H9 (cell line): ENCODE measurements at regions not wholly inside any gene's neighbourhood (a gene's known extent, or its start where the extent isn't known, plus 50 kb on each side); places are given as distances from the start of the nearest gene placed in this dataset.

ENCODE experiments used
- DNase-seq: peaks from one replicate; pipeline ENCODE4 v3.0.0-alpha.2; 2017
- H2AFZ ChIP-seq: one replicate; pipeline ENCODE4 v1.6.1; 2013; ENCODE audit warnings: mild to moderate bottlenecking, low read length, control low read depth, moderate library complexity
- H2AK5ac ChIP-seq: 2 replicates; pipeline ENCODE4 v1.6.1; 2013; ENCODE audit warnings: low read length, control low read depth, mixed read lengths; ENCODE audit not compliant: insufficient read length
- H2BK120ac ChIP-seq: one replicate; pipeline ENCODE4 v1.6.1; 2013; ENCODE audit warnings: low read depth, mild to moderate bottlenecking, low read length, control low read depth, inconsistent platforms; ENCODE audit not compliant: poor library complexity, severe bottlenecking
- H2BK12ac ChIP-seq: 2 replicates; pipeline ENCODE4 v1.6.1; 2013; ENCODE audit warnings: low read length, control low read depth, mixed read lengths, low read depth; ENCODE audit not compliant: insufficient read length
- H2BK15ac ChIP-seq: 2 replicates; pipeline ENCODE4 v1.6.1; 2013; ENCODE audit warnings: low read depth, low read length, control low read depth
- H2BK20ac ChIP-seq: one replicate; pipeline ENCODE4 v1.6.1; 2013; ENCODE audit warnings: low read depth, mild to moderate bottlenecking, low read length, control low read depth, inconsistent platforms; ENCODE audit not compliant: poor library complexity, severe bottlenecking
- H2BK5ac ChIP-seq: 2 replicates; pipeline ENCODE4 v1.6.1; 2013; ENCODE audit warnings: low read length, control low read depth, mixed read lengths; ENCODE audit not compliant: insufficient read length
- H3K14ac ChIP-seq: 2 replicates; pipeline ENCODE4 v1.6.1; 2013; ENCODE audit warnings: low read length, control low read depth; ENCODE audit not compliant: insufficient read depth
- H3K18ac ChIP-seq: 2 replicates; pipeline ENCODE4 v1.6.1; 2013; ENCODE audit warnings: low read depth, mild to moderate bottlenecking, mixed read lengths, low read length, control low read depth; ENCODE audit not compliant: insufficient read length
- H3K23ac ChIP-seq: 2 replicates; pipeline ENCODE4 v1.6.1; 2013; ENCODE audit warnings: low read length, control low read depth, mixed read lengths, low read depth; ENCODE audit not compliant: insufficient read length
- H3K23me2 ChIP-seq: 2 replicates; pipeline ENCODE4 v1.6.1; 2013; ENCODE audit warnings: low read depth, mild to moderate bottlenecking, mixed read lengths, low read length, control low read depth; ENCODE audit not compliant: insufficient read length, poor library complexity, severe bottlenecking
- H3K27ac ChIP-seq: 2 replicates; pipeline ENCODE4 v1.5.1; 2013; ENCODE audit warnings: low read length, control low read depth, mixed read lengths, low read depth; ENCODE audit not compliant: insufficient read length
- H3K27me3 ChIP-seq: 2 replicates; pipeline ENCODE4 v1.6.1; 2013; ENCODE audit warnings: low read length, control low read depth, inconsistent platforms; ENCODE audit not compliant: insufficient read depth
- H3K4ac ChIP-seq: 2 replicates; pipeline ENCODE4 v1.6.1; 2013; ENCODE audit warnings: low read depth, mild to moderate bottlenecking, control low read depth, inconsistent platforms, low read length, moderate library complexity
- H3K4me1 ChIP-seq: 2 replicates; pipeline ENCODE4 v1.6.1; 2013; ENCODE audit warnings: low read length, control low read depth, inconsistent platforms; ENCODE audit not compliant: insufficient read depth
- H3K4me2 ChIP-seq: 2 replicates; pipeline ENCODE4 v1.6.1; 2013; ENCODE audit warnings: low read length, control low read depth, mixed read lengths; ENCODE audit not compliant: insufficient read length, insufficient read depth
- H3K56ac ChIP-seq: 2 replicates; pipeline ENCODE4 v1.6.1; 2013; ENCODE audit warnings: low read depth, mild to moderate bottlenecking, mixed read lengths, low read length, control low read depth; ENCODE audit not compliant: insufficient read length
- H3K79me1 ChIP-seq: 2 replicates; pipeline ENCODE4 v1.6.1; 2013; ENCODE audit warnings: low read depth, mild to moderate bottlenecking, moderate library complexity, low read length, control low read depth, inconsistent platforms; ENCODE audit not compliant: insufficient read depth, poor library complexity, severe bottlenecking
- H3K79me2 ChIP-seq: 2 replicates; pipeline ENCODE4 v1.6.1; 2013; ENCODE audit warnings: low read length, control low read depth, inconsistent platforms; ENCODE audit not compliant: insufficient read depth
- H3K9ac ChIP-seq: 2 replicates; pipeline ENCODE4 v1.6.1; 2013; ENCODE audit warnings: low read length, control low read depth, mixed read lengths; ENCODE audit not compliant: insufficient read length; ENCODE audit errors: extremely low read depth
- H3K9me3 ChIP-seq: one replicate; pipeline ENCODE4 v1.6.1; 2013; ENCODE audit warnings: low read depth, low read length, inconsistent platforms; ENCODE audit not compliant: control insufficient read depth
- H3T11ph ChIP-seq: one replicate; pipeline ENCODE4 v1.6.1; 2013; ENCODE audit warnings: mild to moderate bottlenecking, low read length, control low read depth, inconsistent platforms
- H4K20me1 ChIP-seq: one replicate; pipeline ENCODE4 v1.6.1; 2013; ENCODE audit not compliant: control insufficient read depth, insufficient read length, insufficient read depth
- H4K5ac ChIP-seq: 2 replicates; pipeline ENCODE4 v1.6.1; 2013; ENCODE audit warnings: low read depth, mild to moderate bottlenecking, mixed read lengths, low read length, control low read depth; ENCODE audit not compliant: insufficient read length
- H4K8ac ChIP-seq: replicated peaks from 2 replicates; pipeline ENCODE4 v1.6.1; 2013; ENCODE audit warnings: low read length, control low read depth, mixed read lengths, low read depth; ENCODE audit not compliant: insufficient read length
- H4K91ac ChIP-seq: 2 replicates; pipeline ENCODE4 v1.6.1; 2013; ENCODE audit warnings: low read depth, mild to moderate bottlenecking, moderate library complexity, mixed read lengths, low read length, control low read depth; ENCODE audit not compliant: insufficient read length
- H3K27ac Mint-ChIP-seq, 3 experiments: 2 replicates in 2 of 3; 3 replicates in 1 of 3; pipeline ENCODE4 v1.8.0; 2020 to 2021; ENCODE audit warnings: mixed read lengths in 3 of 3, mild to moderate bottlenecking in 1 of 3, moderate library complexity in 1 of 3
- H3K27me3 Mint-ChIP-seq: 2 replicates; pipeline ENCODE4 v1.8.0; 2021; ENCODE audit warnings: low read depth, mild to moderate bottlenecking, moderate library complexity, mixed read lengths
- H3K36me3 Mint-ChIP-seq, 3 experiments: 2 replicates in 2 of 3; 3 replicates in 1 of 3; pipeline ENCODE4 v1.8.0; 2020 to 2021; ENCODE audit warnings: low read depth in 3 of 3, mixed read lengths in 3 of 3; ENCODE audit not compliant: insufficient read depth in 1 of 3
- H3K4me1 Mint-ChIP-seq, 2 experiments: 2 replicates each; pipeline ENCODE4 v1.8.0; 2020; ENCODE audit warnings: mixed read lengths in 2 of 2
- H3K4me3 Mint-ChIP-seq, 2 experiments: 2 replicates in 1 of 2; 3 replicates in 1 of 2; pipeline ENCODE4 v1.8.0; 2020 to 2021; ENCODE audit warnings: mild to moderate bottlenecking in 2 of 2, mixed read lengths in 2 of 2, moderate library complexity in 1 of 2
- H3K9me3 Mint-ChIP-seq, 2 experiments: 2 replicates in 1 of 2; 3 replicates in 1 of 2; pipeline ENCODE4 v1.8.0; 2020; ENCODE audit warnings: mild to moderate bottlenecking in 2 of 2, mixed read lengths in 2 of 2, moderate library complexity in 1 of 2
- WGBS: extraction: QIAGEN DNeasy Blood & Tissue Kit; methylation state at CpG from one replicate; pipeline ENCODE4 v1.1.7; 2013; ENCODE audit warnings: missing lambda C conversion rate, low lambda C conversion rate, mixed read lengths; ENCODE audit not compliant: insufficient read length; ENCODE audit errors: extremely low coverage; 5-methylcytosine and 5-hydroxymethylcytosine counted together
- TF ChIP-seq, protein P1 (sequence below): fragments of 200-600 bp; sonication (generic); conservative IDR thresholded peaks from 3 replicates; pipeline ENCODE4 v1.8.0; 2021; ENCODE audit warnings: antibody characterized with exemption, mild to moderate bottlenecking

DNA sequence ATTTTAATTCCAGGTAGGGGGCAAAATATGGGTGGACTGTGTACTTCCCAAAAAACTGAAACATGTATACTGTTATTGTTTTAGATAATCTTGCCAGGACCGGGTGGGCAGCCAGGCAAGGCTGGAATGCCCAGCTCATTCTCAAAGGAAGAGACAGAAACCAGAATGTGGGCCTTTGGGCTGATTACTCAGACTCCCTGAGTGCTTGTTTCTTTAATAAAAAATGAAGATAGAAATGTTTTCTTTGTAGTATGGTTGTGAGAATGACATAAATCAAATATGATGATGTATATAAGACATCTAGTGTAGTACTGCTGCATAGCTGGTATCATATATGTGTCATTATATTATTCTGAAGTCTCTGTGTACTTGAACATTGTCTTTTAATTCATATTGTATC, 231.6 kb upstream of the NT5C1B start:
- Histone ChIP-seq H3K27me3 (no peaks in the 10 kb centered on the region), H3K23me2 (no peaks in the 10 kb centered on the region), H3K18ac (no peak overlapping the region), H3K14ac (no peak overlapping the region), H3K79me2 (no peaks in the 10 kb centered on the region), H3K4ac (no peak overlapping the region), H3K23ac (no peak overlapping the region), H2BK5ac (no peak overlapping the region), H2BK12ac (no peak overlapping the region), H3K9ac (no peak overlapping the region), H3K4me2 (no peak overlapping the region), H2BK15ac (no peak overlapping the region), H3K27ac (no peak overlapping the region), H2BK120ac (no peak overlapping the region), H2AFZ (no peak overlapping the region), H4K8ac (no peak overlapping the region), H2AK5ac (no peak overlapping the region), H4K91ac (no peak overlapping the region), H3K56ac (no peak overlapping the region), H3K9me3 (no peaks in the 10 kb centered on the region), H3T11ph (no peak overlapping the region), H3K79me1 (no peaks in the 10 kb centered on the region), H4K20me1 (no peaks in the 10 kb centered on the region), H2BK20ac (no peak overlapping the region), H3K4me1 (no peaks in the 10 kb centered on the region), H4K5ac (no peak overlapping the region)
- Mint-ChIP-seq H3K27me3 (peaks cover 2% of the 10 kb centered on the region; the same call in 1 of the 2 replicates), H3K4me3 (no peak overlapping the region), H3K27ac (no peak overlapping the region), H3K36me3 (no peaks in the 10 kb centered on the region), H3K4me1 (peaks cover 3 to 4% of the 10 kb centered on the region in 2 experiments; a peak in 3 of 4 replicates), H3K9me3 (no peaks in the 10 kb centered on the region)
- WGBS = no CpG with 5 or more reads among the region's 1 CpG
- DNase-seq = no peak
- TF ChIP-seq, protein P1, sequence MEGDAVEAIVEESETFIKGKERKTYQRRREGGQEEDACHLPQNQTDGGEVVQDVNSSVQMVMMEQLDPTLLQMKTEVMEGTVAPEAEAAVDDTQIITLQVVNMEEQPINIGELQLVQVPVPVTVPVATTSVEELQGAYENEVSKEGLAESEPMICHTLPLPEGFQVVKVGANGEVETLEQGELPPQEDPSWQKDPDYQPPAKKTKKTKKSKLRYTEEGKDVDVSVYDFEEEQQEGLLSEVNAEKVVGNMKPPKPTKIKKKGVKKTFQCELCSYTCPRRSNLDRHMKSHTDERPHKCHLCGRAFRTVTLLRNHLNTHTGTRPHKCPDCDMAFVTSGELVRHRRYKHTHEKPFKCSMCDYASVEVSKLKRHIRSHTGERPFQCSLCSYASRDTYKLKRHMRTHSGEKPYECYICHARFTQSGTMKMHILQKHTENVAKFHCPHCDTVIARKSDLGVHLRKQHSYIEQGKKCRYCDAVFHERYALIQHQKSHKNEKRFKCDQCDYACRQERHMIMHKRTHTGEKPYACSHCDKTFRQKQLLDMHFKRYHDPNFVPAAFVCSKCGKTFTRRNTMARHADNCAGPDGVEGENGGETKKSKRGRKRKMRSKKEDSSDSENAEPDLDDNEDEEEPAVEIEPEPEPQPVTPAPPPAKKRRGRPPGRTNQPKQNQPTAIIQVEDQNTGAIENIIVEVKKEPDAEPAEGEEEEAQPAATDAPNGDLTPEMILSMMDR = no peak
